ENCODE measurements at regions not wholly inside any gene's neighbourhood (a gene's known extent, or its start where the extent isn't known, plus 50 kb on each side); places are given as distances from the start of the nearest gene placed in this dataset.

DNA sequence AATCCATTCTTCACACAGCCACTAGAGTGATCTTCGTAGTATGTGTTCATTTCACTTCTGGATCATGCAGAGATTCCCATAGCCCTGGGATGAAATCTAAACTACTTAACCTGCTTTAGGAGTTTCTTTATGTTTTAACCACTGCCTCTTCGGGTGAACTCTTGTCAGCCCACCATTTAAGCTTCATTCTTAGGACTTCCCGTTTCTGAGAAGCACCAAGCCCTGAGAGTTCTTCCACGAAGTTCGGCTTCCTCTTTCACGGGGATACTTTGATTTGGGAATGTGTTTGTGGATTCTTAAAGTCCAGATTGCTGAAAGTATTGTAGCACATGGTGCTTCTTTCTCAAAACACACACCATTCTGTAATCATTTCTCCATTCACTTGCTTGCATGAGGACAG, 205.0 kb downstream of the UBE2E3 start:
- DNase-seq (ENCODE audit: extremely low read depth in 1 of 2, low read depth in 1 of 2), result no peak

DNA sequence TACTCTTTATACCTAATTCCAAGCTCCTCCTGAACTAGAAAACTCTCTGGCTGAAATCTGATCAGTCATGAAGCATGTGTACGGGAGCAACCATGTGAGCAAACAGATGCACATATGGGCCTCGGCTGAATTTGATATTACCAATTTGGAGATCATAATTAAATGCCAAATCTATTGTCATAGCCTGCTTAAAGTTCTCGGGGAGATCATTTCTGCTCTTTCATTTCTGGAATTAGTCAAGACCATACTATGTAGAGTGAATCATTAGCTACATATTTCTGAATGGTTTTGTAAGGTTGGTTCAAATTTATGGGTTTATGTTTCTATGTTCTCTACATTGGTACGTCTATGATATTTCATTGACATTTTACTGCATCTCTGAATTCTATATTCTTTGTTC, 205.5 kb downstream of the UBE2E3 start:
- DNase-seq (ENCODE audit: extremely low read depth in 1 of 2, low read depth in 1 of 2), result no peak

DNA sequence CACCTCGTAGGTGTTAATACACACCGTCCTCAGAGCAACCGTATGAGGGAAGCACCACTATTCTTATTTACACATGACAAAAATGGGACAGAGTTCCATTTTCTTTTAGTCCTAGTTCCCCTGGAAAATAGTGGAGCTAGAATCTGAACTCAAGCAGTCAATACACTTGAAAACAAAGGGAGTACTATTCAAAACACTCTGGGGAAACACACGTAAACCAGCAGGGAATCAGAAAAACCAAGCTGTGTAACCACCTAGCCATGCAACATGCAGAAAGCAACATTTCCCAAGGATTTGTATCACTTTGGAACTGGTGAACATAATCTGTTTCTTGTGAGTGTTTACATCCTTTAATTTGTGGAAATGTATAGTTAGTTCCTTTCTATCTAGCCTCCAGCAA, 208.2 kb downstream of the UBE2E3 start:
- no peak for DNase-seq (ENCODE audit: extremely low read depth in 1 of 2, low read depth in 1 of 2)

GRCh38 chr2:181189951-181190350, 209.5 kb downstream of the UBE2E3 start:
- DNase-seq (ENCODE audit: extremely low read depth in 1 of 2, low read depth in 1 of 2), result no peak

DNA sequence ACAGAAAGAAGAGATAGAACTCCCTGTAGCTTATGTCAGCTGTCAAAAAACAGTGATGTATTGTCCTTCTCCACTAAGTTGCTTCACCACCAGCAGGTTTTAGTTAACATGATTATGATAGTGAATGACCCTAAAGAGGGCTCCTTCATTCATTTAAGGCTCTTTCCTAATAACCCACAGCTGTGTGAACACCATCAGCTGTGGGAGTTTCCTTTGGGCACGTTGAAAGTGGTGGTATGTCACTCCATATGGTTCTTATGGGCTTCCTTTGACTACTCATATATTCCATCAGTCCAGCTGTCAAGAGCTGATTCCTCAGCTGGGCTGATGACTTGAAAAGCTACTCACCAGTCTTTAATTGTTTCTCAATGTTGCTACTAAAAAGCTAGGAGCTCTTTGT, 210.3 kb downstream of the UBE2E3 start:
- DNase-seq (ENCODE audit: extremely low read depth in 1 of 2, low read depth in 1 of 2), result no peak

DNA sequence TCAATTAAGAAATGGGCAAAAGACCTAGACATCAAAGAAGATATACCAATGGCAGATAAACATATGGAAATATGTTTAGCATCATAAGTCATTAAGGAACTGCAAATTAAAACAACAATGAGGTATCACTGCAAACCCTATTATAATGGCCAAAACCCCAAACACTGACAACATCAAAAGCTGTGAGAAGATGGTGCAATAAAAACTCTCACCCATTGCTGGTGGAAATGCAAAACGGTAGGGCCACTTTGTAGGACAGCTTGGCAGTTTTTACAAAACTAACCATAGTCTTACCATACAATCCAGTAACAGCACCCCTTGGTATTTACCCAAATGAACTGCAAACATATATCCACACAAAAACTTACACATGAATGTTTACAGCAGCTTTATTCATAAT, 213.1 kb downstream of the UBE2E3 start:
- DNase-seq (ENCODE audit: extremely low read depth in 1 of 2, low read depth in 1 of 2), result no peak

GRCh38 chr2:181196401-181196800, 216.0 kb downstream of the UBE2E3 start:
- DNase-seq (ENCODE audit: extremely low read depth in 1 of 2, low read depth in 1 of 2), result no peak

DNA sequence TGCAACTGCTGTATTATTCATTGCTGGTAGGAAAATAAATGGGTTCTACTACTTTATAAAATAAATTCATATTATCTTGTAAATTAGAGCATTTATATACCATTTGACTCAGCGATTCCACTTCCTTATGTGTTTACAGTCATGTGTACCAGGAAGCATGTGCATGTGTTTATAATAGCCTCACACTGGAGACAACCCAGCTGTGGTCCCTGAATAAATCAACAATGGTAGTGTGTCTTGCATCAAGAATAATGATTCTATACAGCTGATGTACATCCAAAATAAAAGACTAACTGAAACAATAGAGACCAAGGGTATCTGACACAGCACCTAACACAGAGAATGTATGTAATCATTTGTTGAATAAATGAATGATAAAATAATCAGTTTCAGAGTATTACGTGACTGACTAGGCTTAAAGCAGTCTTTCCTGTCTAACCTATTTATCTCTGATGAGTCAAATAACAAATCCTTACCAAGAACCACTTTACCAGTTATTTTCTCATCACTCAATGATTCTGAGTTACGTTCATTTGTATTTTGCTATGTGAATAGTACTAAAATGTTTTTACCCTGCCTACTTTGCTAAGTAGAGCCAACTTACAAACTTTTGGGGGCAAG, 216.8 kb downstream of the UBE2E3 start:
- DNase-seq (ENCODE audit: extremely low read depth in 1 of 2, low read depth in 1 of 2), result no peak

- DNase-seq (ENCODE audit: extremely low read depth in 1 of 2, low read depth in 1 of 2), result no peak
Measured at GRCh38 chr2:181198183-181198864, 217.9 kb downstream of the UBE2E3 start.

GRCh38 chr2:181203412-181203811, 223.0 kb downstream of the UBE2E3 start:
- no peak for DNase-seq (ENCODE audit: extremely low read depth in 1 of 2, low read depth in 1 of 2)

DNA sequence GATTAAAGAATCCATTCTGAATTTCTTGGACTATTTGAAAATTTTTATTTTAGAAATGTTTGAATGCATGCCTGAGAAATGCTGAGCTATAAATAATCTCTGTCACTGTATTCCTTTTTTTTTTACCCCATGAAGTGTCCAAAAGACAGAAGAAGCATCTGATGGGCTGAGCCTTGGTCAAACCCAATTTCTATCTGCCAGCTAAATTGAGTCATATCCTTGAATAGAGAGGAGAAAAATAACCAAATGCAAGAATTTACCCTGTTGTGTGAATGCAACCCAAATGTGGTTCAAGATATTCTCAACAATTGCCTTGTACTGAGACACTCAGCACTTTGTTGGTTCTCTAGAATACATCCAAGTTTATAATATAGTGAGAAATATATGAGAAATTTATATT, 223.5 kb downstream of the UBE2E3 start:
- no peak for DNase-seq (ENCODE audit: extremely low read depth in 1 of 2, low read depth in 1 of 2)

GRCh38 chr2:181218401-181218821, 238.0 kb downstream of the UBE2E3 start:
- no peak for DNase-seq (ENCODE audit: extremely low read depth in 1 of 2, low read depth in 1 of 2)

DNA sequence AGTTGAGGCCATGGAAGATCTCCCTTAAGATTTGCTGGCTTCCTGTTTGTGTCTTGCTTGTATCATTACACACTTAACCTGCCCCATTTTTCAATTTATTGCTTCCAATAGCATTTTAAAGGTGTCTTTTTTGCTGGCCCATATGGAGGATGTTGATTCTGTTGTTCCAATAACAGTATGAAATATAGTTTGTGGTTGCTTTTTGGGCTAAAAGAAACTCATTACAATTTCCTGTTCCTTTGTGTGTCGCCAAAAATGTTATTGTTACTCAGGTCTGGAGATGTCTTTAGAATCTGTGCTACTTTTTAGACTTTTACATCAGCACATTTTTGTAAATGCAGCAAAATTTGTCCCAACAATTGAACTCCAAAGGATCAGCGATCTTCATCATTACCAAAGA, 234.0 kb upstream of the ITGA4 start:
- no peak for DNase-seq (ENCODE audit: extremely low read depth in 1 of 2, low read depth in 1 of 2)

DNA sequence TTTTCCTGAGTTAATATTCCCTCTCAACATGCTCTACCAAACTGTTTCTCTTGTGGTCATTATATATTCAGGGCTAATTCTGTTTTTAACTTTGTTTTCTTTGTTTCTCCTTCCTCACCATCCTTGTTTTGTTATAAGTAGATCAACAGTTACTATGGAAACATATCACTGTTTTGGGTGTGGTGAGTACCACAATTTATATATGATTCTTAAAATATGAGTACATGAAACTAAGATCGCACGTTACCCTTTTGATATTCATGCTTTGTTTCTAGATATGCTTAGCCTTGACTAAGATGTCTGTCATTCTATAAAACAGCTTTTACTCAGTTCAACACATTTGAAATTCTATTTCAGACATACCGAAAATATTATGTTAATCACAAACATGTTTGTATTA, 232.3 kb upstream of the ITGA4 start:
- DNase-seq (ENCODE audit: extremely low read depth in 1 of 2, low read depth in 1 of 2), result no peak

GRCh38 chr2:181228661-181229060, 228.5 kb upstream of the ITGA4 start:
- no peak for DNase-seq (ENCODE audit: extremely low read depth in 1 of 2, low read depth in 1 of 2)

GRCh38 chr2:181231151-181231550, 226.0 kb upstream of the ITGA4 start:
- no peak for DNase-seq (ENCODE audit: extremely low read depth in 1 of 2, low read depth in 1 of 2)

DNA sequence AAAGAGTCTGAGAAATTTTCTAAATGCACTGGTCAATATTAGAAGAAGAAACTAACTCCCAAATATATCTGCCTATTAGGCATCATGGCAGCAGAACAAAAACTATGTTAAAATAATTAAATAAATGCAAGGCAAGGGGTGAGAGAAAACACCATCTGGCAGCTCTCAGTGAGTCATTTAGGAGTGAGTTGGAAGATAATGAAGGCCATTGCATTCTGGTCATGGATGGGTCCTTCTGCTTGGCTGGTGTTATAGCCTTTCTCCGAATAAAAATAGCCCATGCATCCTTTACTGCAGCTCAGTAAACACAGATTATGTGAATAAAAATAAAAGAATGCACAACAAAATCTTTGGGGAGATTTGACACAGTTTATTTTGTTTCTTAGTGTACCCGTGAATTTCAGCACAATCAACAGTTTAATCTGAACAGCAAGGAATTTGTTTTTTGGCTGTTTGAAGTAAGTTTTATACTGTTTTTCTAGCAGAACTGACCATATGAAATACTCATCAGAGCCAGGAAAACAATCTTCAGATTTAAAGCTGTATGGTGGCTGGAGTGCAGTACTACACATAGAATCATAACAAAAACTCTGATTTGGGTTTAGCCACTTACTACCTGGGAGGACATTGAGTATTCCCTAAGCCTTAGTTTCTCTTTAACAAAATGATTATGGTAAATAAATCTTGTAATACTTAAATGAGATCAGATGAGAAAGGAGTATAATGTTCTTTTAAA, 225.1 kb upstream of the ITGA4 start:
- DNase-seq (ENCODE audit: extremely low read depth in 1 of 2, low read depth in 1 of 2), result no peak

DNA sequence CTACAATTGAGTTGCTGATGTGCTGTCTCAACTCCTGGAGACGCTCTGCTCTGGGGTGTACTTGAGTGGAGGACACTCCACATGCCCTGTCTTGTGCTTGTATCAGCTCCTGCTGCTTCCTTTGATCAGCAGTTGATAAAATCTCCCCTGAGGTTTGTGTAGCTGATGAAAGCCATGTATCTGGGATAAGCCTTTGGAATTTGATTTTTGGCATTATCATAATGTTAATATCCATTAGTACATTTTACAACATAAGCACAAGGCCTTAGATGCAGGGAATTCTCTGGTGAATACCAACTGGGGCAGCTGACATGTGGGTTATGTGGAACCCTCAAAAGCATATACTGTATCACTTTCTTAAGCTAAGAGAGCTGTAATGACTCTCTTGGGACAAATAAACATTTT, 222.7 kb upstream of the ITGA4 start:
- no peak for DNase-seq (ENCODE audit: extremely low read depth in 1 of 2, low read depth in 1 of 2)

DNA sequence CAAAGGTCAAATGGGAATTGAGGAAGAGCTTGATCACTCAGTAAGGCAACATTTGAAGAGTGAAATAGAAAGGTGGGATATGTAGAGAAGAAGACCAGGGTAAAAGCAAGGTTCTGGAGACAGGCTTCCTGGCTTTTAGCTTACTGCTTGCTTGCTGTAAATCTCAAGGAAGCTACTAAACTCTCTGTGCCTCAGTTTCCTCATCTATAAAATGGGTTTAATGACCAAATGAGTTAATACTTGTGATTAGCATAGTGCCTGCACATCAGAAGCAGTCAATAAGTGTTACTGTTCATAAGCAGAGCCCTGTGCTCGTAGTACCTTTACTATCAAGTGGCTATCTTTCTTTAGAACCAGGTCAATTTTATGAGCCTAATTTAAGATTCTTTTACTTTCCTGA, 222.2 kb upstream of the ITGA4 start:
- DNase-seq (ENCODE audit: extremely low read depth in 1 of 2, low read depth in 1 of 2), result no peak

- DNase-seq (ENCODE audit: extremely low read depth in 1 of 2, low read depth in 1 of 2), result no peak
Measured at GRCh38 chr2:181235683-181236459, 221.3 kb upstream of the ITGA4 start.

- DNase-seq (ENCODE audit: extremely low read depth in 1 of 2, low read depth in 1 of 2), result no peak
Measured at GRCh38 chr2:181239201-181239799, 217.9 kb upstream of the ITGA4 start.
